ACHN (cell line): ENCODE measurements at regions not wholly inside any gene's neighbourhood (a gene's known extent, or its start where the extent isn't known, plus 50 kb on each side); places are given as distances from the start of the nearest gene placed in this dataset.
A peak's percentile ranks its signal among the peaks of the same experiment; 100 is the strongest.

ENCODE experiments used
- DNase-seq: peaks from one replicate; pipeline ENCODE4 v3.0.0-alpha.2; 2015
- in situ Hi-C: cut with HindIII; loops from 2 replicates; pipeline ENCODE4 v1.10.0; 2017; ENCODE audit warnings: low sequenced_read_pairs, low pct_ligation_motif_present, low pct_unique_long_range_greater_than_20kb

DNA sequence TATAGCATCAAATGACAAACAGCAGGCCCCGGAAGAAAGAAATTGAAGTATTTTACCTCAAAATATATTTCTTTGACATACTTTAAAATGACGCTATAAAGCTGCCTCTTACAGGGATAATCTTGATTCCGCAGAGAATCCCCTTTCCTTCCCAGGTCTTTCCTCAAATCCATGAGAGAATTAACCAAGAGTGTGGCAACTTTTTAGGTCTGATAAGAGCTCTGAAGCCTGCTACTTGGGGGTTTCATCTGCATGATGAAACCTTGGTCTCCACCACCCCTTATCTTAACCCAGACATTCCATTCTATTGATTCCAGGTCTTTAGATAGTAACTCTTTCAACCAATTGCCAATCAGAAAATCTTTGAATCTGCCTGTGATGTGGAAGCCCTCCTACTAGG, 173.8 kb downstream of the CEMIP2 start:
- in situ Hi-C loops = no loop called here
- DNase-seq = no peak

DNA sequence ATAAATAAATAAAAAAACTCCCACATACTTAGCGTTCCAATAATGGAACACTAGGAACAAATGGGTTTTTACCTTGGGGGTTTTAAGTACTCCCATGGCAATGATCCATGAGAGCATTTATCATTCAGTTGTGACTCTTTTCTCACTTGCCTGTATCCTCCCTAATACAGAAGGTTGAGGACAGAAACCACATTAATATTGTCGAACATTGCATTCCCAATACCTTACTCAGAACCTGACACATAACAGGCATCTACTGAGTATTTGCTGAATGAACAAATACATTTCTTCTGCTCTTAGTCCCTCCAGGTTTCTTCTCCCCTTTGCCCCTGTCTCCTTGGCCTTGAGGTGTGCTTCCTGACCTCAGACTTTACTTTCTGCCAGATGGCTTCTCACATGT, 175.9 kb downstream of the CEMIP2 start:
- DNase-seq = no peak
- in situ Hi-C loops = no loop called here

DNA sequence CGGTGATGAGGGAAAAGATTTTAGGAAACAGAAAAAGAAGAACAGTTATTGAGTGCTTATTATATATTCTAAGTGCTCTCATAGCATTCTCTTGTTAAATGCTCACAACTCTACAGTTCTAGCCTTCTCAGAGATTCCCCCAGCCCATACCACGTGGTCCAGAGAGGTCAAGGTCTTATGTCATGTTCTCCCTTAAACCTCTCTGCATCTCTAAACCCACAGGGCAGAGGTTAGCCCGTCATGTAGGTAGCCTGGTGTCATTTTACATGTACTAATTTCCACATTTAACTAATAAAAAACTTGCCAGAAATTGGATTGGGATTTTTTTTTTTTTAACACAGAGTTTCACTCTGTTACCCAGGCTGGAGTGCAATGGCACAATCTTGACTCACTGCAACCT, 178.0 kb downstream of the CEMIP2 start:
- DNase-seq = no peak
- in situ Hi-C loops = no loop called here

DNA sequence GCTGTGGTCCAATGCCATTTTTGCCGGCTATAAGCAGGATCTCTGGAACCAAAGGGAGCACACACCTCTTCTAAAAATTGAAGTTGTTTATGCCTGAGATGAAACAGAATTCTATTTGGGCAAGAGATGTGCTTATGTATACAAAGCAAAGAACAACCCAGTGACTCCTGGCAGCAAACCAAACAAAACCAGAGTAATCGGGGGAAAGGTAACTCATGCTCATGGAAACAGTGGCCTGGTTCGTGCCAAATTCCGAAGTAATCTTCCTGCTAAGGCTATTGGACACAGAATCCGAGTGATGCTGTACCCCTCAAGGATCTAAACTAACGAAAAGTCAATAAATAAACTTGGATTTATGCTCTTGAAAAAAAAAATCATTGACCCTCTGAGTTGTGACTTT, 178.7 kb downstream of the CEMIP2 start:
- DNase-seq = no peak
- in situ Hi-C loops = no loop called here

DNA sequence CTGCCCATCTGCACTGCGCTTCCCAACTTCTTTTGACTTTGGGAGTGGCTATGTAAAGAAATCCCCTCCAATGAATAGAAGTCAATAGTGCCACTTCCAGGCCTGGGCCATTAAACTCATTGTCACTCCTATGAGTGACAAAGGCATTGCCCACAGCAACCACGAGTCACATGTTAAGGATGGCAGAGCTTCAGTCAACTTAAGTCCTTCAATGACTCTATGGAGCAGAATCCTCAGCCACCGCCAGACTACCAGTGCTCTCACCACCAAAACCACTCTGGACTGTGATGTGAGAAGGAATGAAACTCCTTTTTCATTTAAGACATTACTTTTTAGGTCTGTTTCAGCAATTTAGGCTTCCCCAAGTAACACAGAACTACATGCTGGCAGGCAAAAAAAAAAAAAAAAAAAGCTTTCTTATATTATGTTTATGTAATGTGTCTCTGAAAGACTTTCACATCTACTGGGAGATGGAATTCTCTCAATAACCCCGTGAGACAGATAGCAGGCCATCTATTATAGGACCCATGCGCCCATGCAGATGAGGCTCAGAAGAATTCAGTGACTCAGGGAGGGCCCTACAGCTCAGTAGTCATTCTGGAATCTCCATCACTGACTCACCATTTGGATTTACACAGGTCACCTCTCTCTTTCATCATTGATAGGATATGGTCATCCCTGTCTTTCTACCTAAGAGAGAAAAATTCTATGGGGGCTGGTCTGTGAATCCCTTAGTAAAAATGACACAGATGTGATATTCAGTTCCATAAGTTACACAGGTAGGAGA, 180.5 kb downstream of the CEMIP2 start:
- in situ Hi-C loops = no loop called here
- peak; percentile 31 for DNase-seq

- DNase-seq = no peak
- in situ Hi-C loops = no loop called here
Measured at GRCh38 chr9:71583792-71584191, 184.5 kb downstream of the CEMIP2 start.

- DNase-seq = no peak
- in situ Hi-C loops = no loop called here
Measured at GRCh38 chr9:71582347-71582746, 186.0 kb downstream of the CEMIP2 start.

- no peak for DNase-seq
- in situ Hi-C loops = no loop called here
Measured at GRCh38 chr9:71581101-71581500, 187.2 kb downstream of the CEMIP2 start.

- in situ Hi-C loops = no loop called here
- no peak for DNase-seq
Measured at GRCh38 chr9:71571186-71571585, 197.1 kb downstream of the CEMIP2 start.

DNA sequence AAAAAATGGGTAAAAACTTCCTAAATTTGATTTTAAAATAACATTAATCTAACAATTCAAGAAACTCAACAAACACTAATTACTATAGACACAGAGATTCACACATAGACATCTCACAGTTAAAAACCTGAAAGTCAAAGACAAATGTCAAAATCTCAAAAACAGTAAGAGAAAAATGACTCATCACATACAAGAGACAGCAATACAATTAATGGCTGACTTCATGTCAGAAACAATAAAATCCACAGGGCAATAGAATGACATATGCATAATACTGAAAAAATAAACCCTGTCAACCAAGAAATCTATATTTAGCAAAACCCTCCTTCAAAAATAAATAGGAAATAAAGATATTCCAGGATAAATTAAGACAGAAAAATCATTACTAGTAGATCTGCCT, 200.4 kb downstream of the CEMIP2 start:
- in situ Hi-C loops = no loop called here
- DNase-seq = no peak

DNA sequence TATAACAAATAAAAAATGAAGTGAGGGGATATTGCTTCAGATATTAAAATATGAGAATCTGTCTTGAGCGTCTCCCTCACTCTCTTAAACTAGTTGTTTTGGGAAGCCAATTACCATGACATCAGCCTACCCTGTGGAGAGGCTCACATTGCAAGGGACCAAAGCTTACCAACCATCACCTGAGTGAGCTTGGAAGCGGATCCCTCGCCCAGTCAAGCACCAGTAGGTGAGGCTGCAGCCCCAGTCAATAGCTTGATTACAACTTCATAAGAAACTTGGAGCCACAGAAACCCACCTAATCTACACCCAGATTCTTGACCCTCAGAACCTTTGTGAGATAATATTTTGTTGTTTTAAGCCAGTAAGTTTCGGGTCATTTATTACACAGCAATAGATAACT, 206.2 kb downstream of the CEMIP2 start:
- DNase-seq = no peak
- in situ Hi-C loops = no loop called here

DNA sequence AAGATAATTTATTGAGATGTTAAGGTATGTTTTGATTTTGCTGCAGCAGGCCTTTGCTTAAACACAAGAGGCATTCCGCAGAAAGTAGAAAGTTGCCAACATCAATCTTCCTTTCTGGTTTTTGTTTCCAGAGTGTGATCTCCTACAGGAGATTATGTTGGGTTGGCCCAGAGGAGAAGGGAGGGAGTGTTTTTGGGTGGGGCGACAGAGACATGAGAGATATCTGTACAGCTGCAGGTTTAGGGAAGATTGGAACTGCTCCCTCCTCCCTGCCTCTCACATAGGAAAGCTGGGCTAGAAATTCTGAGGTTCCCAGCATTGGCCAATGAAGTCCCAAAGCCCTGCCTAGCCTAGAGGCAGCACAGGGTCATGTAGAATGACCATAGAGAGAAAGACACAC, 211.0 kb downstream of the CEMIP2 start:
- in situ Hi-C loops = no loop called here
- DNase-seq = no peak

DNA sequence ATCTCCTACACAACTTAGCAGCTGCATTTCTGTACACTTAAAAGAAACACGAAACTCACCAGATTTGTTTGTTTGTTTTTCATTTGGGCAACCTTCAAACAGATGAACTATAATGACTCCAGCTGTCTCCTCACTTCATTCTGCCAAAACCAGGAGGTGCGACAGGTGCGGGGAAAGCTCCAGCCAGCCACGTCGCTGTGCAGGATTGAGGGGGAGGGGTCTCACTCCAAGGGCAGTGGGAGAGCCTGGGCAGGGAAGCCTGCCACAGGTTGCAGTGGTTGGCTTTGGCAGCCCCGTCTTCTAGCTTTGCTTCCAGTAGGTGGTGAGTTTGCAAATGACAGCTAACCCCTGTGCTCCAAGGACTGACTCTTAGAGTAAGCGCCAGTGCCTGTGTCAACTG, 215.8 kb downstream of the CEMIP2 start:
- DNase-seq = no peak

GRCh38 chr9:71549023-71549422, 219.3 kb downstream of the CEMIP2 start:
- DNase-seq = no peak
- in situ Hi-C loops = no loop called here

More for the DNA sequence above, 215.8 kb downstream of the CEMIP2 start:
- in situ Hi-C loops = no loop called here

DNA sequence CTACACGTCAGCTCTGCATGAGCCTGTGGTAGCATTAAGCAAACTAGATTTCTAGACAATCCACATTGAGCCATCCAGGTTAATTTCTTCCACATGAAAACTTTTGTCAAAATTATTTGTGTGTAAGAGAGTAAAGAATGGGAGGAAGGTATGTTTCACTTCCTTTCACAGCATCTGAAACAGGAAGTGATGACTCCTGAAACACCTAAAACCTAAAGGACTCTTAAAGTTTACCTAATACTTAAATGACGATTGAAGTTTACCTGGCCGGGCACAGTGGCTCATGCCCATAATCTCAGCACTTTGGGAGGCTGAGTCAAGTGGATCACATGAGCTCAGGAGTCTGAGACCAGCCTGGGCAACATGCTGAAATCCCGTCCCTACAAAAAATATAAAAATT, 223.8 kb downstream of the CEMIP2 start:
- in situ Hi-C loops = no loop called here

DNA sequence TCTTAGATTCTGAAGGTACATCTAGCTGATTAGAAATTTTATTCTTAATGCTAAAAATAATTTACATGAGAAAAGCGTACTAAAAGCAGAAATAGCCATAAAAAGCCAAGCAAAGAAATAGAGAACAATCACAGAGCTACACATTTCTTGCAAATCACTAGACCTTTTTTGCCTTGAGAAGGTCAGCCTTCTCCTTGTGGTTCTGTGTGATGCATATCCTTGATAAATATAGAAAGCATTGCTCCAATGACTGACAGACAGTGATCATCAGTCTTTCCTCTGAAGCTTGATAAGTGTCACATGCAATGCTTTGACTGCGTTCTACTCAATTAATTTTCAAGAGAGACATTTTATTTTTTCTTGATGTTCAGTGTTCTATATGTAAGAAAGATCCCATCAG, 226.9 kb downstream of the CEMIP2 start:
- no peak for DNase-seq
- in situ Hi-C loops = no loop called here

More for the DNA sequence above, 223.8 kb downstream of the CEMIP2 start:
- DNase-seq = no peak

DNA sequence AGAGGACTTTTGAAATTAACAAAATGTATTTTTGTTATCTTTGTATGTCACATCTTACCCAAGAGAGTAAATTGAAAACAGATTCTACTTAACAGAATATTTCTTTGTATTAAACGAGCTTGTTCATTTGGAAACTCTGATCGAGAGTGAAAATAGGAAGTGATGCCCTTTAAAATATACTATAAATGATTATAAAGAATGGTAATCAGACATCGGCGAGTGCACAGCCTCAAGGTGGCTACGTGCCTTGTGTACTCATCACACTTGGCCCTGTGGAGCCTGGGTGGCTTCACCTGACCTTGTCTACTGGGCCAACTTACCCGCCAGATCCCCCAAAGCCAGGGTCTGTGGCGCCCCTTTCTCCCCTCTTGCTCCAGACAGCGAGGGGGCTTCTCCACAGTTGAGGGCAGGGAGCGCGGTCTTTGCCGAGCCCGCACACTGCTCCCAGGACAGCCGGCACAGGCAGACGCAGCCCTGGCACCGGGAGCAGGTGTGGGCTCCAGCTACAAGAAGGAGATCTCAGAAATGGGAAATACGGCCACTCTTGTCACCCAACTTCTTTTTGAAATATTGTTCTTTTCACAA, 243.2 kb downstream of the CEMIP2 start:
- DNase-seq = no peak
- in situ Hi-C loops = no loop called here

- DNase-seq = no peak
- in situ Hi-C loops = no loop called here
Measured at GRCh38 chr9:71524516-71524915, 243.8 kb downstream of the CEMIP2 start.

GRCh38 chr9:71521132-71521531, 247.2 kb downstream of the CEMIP2 start:
- no peak for DNase-seq
- in situ Hi-C loops = no loop called here

DNA sequence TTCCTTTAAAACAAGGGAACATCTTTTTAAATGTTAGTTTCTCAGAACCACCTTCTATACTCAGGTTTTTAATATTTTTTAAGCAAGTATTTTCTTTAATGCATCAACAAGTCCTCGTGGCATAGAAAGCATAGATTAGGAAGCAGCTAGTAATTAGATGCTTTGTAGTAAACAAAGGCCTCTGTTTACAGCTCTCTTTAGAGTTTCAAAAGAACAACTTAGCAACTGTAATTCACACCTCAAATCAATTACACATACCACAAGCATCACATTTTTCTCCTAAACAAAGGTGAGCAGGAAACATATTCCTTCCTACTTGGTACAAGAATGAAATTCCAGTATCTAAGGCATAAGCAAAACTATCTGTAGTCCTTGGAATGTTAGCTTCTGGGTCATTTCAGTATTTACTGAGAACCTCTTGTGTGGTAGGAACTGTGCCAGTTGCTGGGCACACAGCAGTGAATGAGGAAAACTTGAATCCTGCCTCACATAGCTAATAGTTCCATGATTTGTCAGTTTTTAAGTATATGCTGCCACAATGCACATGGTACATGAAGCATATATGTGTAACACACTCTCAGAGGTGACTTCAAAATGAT, 249.1 kb downstream of the CEMIP2 start:
- no peak for DNase-seq
- in situ Hi-C loops = no loop called here
